Breast epithelium (tissue), 3 donors: ENCODE measurements at regions not wholly inside any gene's neighbourhood (a gene's known extent, or its start where the extent isn't known, plus 50 kb on each side); places are given as distances from the start of the nearest gene placed in this dataset.

Experiments
- CTCF ChIP-seq, 3 donors: fragments of 450-650 bp; IDR thresholded peaks; one replicate each; pipeline ENCODE4 v1.5.1; 2016 to 2017; ENCODE audit warnings: antibody characterized with exemption in 3 of 3, mild to moderate bottlenecking in 3 of 3, moderate library complexity in 3 of 3
- POLR2A ChIP-seq: fragments of 450-650 bp; IDR thresholded peaks from one replicate; pipeline ENCODE4 v1.6.1; 2016; ENCODE audit warnings: antibody characterized with exemption, mild to moderate bottlenecking, moderate library complexity
- POLR2AphosphoS5 ChIP-seq, 3 donors: sonication (generic); formaldehyde crosslinking; IDR thresholded peaks; one replicate each; pipeline ENCODE4 v1.6.1; 2017; ENCODE audit warnings: antibody characterized with exemption in 3 of 3

DNA sequence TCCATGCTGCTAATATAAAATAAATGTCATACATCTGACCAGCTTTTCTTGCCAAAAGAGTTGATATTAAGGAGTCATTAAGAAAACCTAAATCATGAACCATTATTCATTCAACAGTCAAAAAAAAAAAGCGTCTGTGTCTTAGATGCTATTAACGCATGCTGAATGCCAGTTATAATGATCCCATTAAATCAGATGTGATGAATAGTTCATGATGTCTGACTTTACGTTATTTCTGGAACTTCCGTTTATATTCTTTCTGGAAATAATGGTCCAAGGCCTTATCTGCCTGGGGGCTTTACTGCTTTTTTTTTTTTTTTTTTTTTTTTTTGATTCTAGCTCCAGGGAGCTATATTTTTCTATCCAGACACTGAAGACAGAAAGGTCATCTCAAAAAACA lies 877.1 kb downstream of the HACE1 start:
- no peak for TF ChIP-seq CTCF (IDR thresholded peaks at IDR 0.05)
- TF ChIP-seq POLR2A, result no peak
- TF ChIP-seq POLR2AphosphoS5 (IDR thresholded peaks at IDR 0.05), result no peak
